ENCODE measurements at regions not wholly inside any gene's neighbourhood (a gene's known extent, or its start where the extent isn't known, plus 50 kb on each side); places are given as distances from the start of the nearest gene placed in this dataset.

DNA sequence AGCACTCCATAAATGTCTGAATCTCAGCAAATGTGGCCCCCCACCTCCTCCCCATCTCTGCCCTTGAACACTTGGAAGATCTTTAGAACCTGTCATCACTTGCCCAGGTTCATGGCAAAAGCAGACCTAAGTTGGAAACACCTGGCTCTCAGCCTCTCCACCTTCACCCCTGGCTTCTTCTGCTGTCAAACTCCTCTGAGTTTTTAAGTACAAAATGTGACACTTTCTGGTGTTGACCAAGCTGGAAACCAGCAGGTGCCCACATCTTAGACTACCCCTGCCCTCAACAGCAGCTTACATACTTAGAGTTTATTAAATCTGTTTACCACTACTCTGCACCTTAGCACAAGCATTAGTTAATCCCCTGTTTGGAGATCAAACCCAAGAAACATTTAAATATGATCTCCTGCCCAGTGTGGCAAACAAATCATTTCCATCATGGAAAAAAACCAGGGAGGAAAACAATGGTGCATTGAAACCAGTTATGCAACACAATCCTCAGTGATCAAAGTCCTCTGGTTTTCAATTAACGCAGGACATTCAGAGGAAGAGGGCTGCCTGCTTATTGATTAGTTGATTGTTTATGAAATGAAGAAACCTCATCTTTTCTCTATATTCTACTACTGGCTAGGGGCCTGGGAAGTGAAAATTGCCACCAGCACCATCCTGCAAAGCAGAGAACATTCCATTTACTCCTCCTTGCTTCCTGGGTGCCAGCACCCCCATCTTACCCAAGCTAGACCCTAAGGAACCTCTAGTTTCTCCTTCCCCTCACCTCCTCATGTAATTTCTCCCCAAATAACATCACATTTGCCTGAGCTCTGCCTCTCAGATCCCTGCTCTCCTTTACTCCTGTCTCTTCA is 139.4 kb upstream of the RAB4A start:
- Histone ChIP-seq H2BK5ac (ENCODE audit: low read length) (no peak overlapping the region), H3K27ac (ENCODE audit: low read depth, low read length) (no peak overlapping the region), H3K4me2 (ENCODE audit: low read length) (no peak overlapping the region), H2AK5ac (ENCODE audit: low read length) (no peak overlapping the region), H3K27me3 (ENCODE audit: insufficient read depth, low read length, poor library complexity) (no peaks in the 10 kb centered on the region), H3K79me1 (ENCODE audit: low read length) (no peaks in the 10 kb centered on the region), H3K4me3 (ENCODE audit: low read length) (no peak overlapping the region), H3K36me3 (ENCODE audit: control insufficient read depth, insufficient read depth, low read length) (no peaks in the 10 kb centered on the region), H3K79me2 (ENCODE audit: control insufficient read depth, insufficient read depth, low read length) (no peaks in the 10 kb centered on the region), H3K9ac (ENCODE audit: low read length) (no peak overlapping the region), H3K23ac (ENCODE audit: low read length) (no peak overlapping the region), H3K4me1 (ENCODE audit: control insufficient read depth, low read depth, low read length) (peaks cover 4% of the 10 kb centered on the region), H4K5ac (ENCODE audit: low read length) (no peak overlapping the region), H2BK120ac (ENCODE audit: low read depth, low read length) (no peak overlapping the region), H3K4ac (ENCODE audit: low read depth, low read length) (no peak overlapping the region), H3K18ac (ENCODE audit: low read length) (no peak overlapping the region), H4K8ac (ENCODE audit: low read depth, low read length) (no peak overlapping the region), H2BK15ac (replicated peaks; ENCODE audit: low read depth) (no peak overlapping the region), H3K56ac (ENCODE audit: low read length) (no peak overlapping the region)
- no peak for DNase-seq
- no CpG with 5 or more reads among the region's 1 CpG for WGBS (ENCODE audit: extremely low coverage, insufficient coverage, low lambda C conversion rate)

DNA sequence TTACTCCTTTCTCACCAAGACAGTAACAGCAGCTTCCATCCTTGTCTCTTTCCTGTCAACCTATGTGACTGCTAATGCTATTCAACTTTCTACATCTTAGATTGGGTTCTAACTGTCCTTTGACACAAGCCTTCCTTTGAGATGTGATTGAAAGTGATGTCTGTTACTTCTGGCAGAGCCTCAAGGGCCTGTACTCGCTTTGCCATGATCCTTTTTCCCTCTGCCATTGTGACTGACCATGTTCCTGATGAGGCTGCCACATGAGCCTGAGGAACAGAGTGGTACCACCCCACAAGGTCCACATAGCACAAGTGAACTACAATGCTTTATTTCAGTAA is 138.8 kb upstream of the RAB4A start:
- Histone ChIP-seq H3K79me2 (ENCODE audit: control insufficient read depth, insufficient read depth, low read length) (no peaks in the 10 kb centered on the region), H2AK5ac (ENCODE audit: low read length) (no peak overlapping the region), H4K5ac (ENCODE audit: low read length) (no peak overlapping the region), H3K27ac (ENCODE audit: low read depth, low read length) (no peak overlapping the region), H3K27me3 (ENCODE audit: insufficient read depth, low read length, poor library complexity) (no peaks in the 10 kb centered on the region), H3K79me1 (ENCODE audit: low read length) (no peaks in the 10 kb centered on the region), H2BK15ac (replicated peaks; ENCODE audit: low read depth) (no peak overlapping the region), H3K18ac (ENCODE audit: low read length) (no peak overlapping the region), H2BK5ac (ENCODE audit: low read length) (no peak overlapping the region), H4K8ac (ENCODE audit: low read depth, low read length) (no peak overlapping the region), H2BK120ac (ENCODE audit: low read depth, low read length) (no peak overlapping the region), H3K4me2 (ENCODE audit: low read length) (no peak overlapping the region), H3K4me1 (ENCODE audit: control insufficient read depth, low read depth, low read length) (peaks cover 4% of the 10 kb centered on the region), H3K9ac (ENCODE audit: low read length) (no peak overlapping the region), H3K4me3 (ENCODE audit: low read length) (no peak overlapping the region), H3K56ac (ENCODE audit: low read length) (no peak overlapping the region), H3K4ac (ENCODE audit: low read depth, low read length) (no peak overlapping the region), H3K23ac (ENCODE audit: low read length) (no peak overlapping the region), H3K36me3 (ENCODE audit: control insufficient read depth, insufficient read depth, low read length) (no peaks in the 10 kb centered on the region)
- WGBS (ENCODE audit: extremely low coverage, insufficient coverage, low lambda C conversion rate), result no CpG with 5 or more reads among the region's 1 CpG
- no peak for DNase-seq

DNA sequence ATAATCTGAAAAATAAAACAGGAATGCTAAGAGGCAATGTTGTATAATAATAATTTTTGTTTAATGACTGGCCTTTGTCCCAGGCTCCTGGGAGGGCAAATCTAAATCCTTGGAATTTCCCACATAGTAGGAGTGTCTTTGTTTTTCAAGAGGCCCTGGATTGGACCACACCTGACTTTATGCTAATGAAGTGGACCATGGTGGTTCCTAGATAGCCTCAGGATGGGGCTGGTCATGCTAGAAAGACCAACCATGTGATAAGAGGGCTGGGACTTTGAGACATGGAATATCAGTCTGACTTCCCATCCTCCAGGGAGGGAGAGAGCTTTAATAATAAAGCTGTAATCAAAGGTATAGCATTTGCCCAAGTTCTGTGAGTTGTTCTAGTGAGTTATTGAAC is 138.2 kb upstream of the RAB4A start:
- Histone ChIP-seq H3K79me1 (ENCODE audit: low read length) (no peaks in the 10 kb centered on the region), H3K9ac (ENCODE audit: low read length) (no peak overlapping the region), H3K27me3 (ENCODE audit: insufficient read depth, low read length, poor library complexity) (no peaks in the 10 kb centered on the region), H2BK5ac (ENCODE audit: low read length) (no peak overlapping the region), H3K4me1 (ENCODE audit: control insufficient read depth, low read depth, low read length) (peaks cover 4% of the 10 kb centered on the region), H3K27ac (ENCODE audit: low read depth, low read length) (no peak overlapping the region), H3K56ac (ENCODE audit: low read length) (no peak overlapping the region), H3K23ac (ENCODE audit: low read length) (no peak overlapping the region), H3K4me2 (ENCODE audit: low read length) (no peak overlapping the region), H2AK5ac (ENCODE audit: low read length) (no peak overlapping the region), H3K79me2 (ENCODE audit: control insufficient read depth, insufficient read depth, low read length) (no peaks in the 10 kb centered on the region), H3K4ac (ENCODE audit: low read depth, low read length) (no peak overlapping the region), H3K36me3 (ENCODE audit: control insufficient read depth, insufficient read depth, low read length) (no peaks in the 10 kb centered on the region), H2BK120ac (ENCODE audit: low read depth, low read length) (no peak overlapping the region), H3K4me3 (ENCODE audit: low read length) (no peak overlapping the region), H4K8ac (ENCODE audit: low read depth, low read length) (no peak overlapping the region), H2BK15ac (replicated peaks; ENCODE audit: low read depth) (no peak overlapping the region), H4K5ac (ENCODE audit: low read length) (no peak overlapping the region), H3K18ac (ENCODE audit: low read length) (no peak overlapping the region)
- no peak for DNase-seq

DNA sequence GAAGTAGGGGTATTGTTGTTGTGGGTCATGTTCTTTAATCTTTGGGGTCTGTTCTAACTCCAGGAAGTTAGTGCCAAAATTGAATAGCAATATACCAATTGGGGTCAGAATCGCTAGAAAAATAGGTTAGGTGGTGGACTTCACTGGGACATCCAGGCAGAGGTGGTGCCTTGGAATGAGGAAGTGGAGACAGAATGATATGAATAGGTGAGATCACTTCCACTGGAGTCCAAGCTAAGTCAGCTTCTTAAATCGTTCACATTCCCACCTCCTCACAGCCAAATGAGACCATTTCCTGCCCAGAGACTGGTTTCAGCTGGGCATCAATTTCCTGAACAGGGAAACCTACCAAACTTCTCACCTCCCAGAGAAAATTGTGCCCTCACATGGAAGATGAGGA is 137.8 kb upstream of the RAB4A start:
- H4K5ac ChIP-seq (ENCODE audit: low read length), result no peak overlapping the region
- WGBS (ENCODE audit: extremely low coverage, insufficient coverage, low lambda C conversion rate), result no CpG with 5 or more reads among the region's 2 CpGs
- no peak overlapping the region for H3K56ac ChIP-seq (ENCODE audit: low read length)
- no peak overlapping the region for H3K4ac ChIP-seq (ENCODE audit: low read depth, low read length)
- H3K4me1 ChIP-seq (ENCODE audit: control insufficient read depth, low read depth, low read length), result peaks cover 4% of the 10 kb centered on the region
- no peak overlapping the region for H2AK5ac ChIP-seq (ENCODE audit: low read length)
- H4K8ac ChIP-seq (ENCODE audit: low read depth, low read length), result no peak overlapping the region
- no peak overlapping the region for H2BK120ac ChIP-seq (ENCODE audit: low read depth, low read length)
- no peak overlapping the region for H3K23ac ChIP-seq (ENCODE audit: low read length)
- H3K9ac ChIP-seq (ENCODE audit: low read length), result no peak overlapping the region
- H2BK15ac ChIP-seq (replicated peaks; ENCODE audit: low read depth), result no peak overlapping the region
- H3K27ac ChIP-seq (ENCODE audit: low read depth, low read length), result no peak overlapping the region
- no peak overlapping the region for H3K4me3 ChIP-seq (ENCODE audit: low read length)
- no peaks in the 10 kb centered on the region for H3K79me2 ChIP-seq (ENCODE audit: control insufficient read depth, insufficient read depth, low read length)
- H3K36me3 ChIP-seq (ENCODE audit: control insufficient read depth, insufficient read depth, low read length), result no peaks in the 10 kb centered on the region
- H3K27me3 ChIP-seq (ENCODE audit: insufficient read depth, low read length, poor library complexity), result no peaks in the 10 kb centered on the region
- H3K4me2 ChIP-seq (ENCODE audit: low read length), result no peak overlapping the region
- no peaks in the 10 kb centered on the region for H3K79me1 ChIP-seq (ENCODE audit: low read length)
- DNase-seq, result no peak
- no peak overlapping the region for H3K18ac ChIP-seq (ENCODE audit: low read length)
- H2BK5ac ChIP-seq (ENCODE audit: low read length), result no peak overlapping the region

DNA sequence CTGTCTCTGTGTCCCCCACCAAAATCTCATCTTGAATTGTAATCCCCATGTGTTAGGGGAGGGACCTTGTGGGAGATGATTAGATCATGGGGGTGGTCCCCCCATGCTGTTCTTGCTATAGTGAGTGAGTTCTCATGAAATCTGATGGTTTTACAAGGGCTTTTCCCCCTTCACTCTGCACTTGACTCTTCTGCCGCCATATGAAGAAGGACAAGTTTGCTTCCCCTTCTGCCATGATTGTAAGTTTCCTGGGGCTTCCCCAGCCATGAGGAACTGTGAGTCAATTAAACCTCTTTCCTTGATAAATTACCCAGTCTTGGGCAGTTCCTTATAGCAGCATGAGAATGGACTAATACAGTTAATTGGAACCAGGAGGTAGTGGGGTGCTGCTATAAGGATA is 137.1 kb upstream of the RAB4A start:
- H3K27ac ChIP-seq (ENCODE audit: low read depth, low read length), result no peak overlapping the region
- H2BK5ac ChIP-seq (ENCODE audit: low read length), result no peak overlapping the region
- H3K27me3 ChIP-seq (ENCODE audit: insufficient read depth, low read length, poor library complexity), result no peaks in the 10 kb centered on the region
- no peak overlapping the region for H4K8ac ChIP-seq (ENCODE audit: low read depth, low read length)
- no peaks in the 10 kb centered on the region for H3K36me3 ChIP-seq (ENCODE audit: control insufficient read depth, insufficient read depth, low read length)
- peaks cover 4% of the 10 kb centered on the region for H3K4me1 ChIP-seq (ENCODE audit: control insufficient read depth, low read depth, low read length)
- H2AK5ac ChIP-seq (ENCODE audit: low read length), result no peak overlapping the region
- no peaks in the 10 kb centered on the region for H3K79me1 ChIP-seq (ENCODE audit: low read length)
- H3K56ac ChIP-seq (ENCODE audit: low read length), result no peak overlapping the region
- no peak overlapping the region for H4K5ac ChIP-seq (ENCODE audit: low read length)
- H3K18ac ChIP-seq (ENCODE audit: low read length), result no peak overlapping the region
- no peaks in the 10 kb centered on the region for H3K79me2 ChIP-seq (ENCODE audit: control insufficient read depth, insufficient read depth, low read length)
- H2BK120ac ChIP-seq (ENCODE audit: low read depth, low read length), result no peak overlapping the region
- no peak overlapping the region for H2BK15ac ChIP-seq (replicated peaks; ENCODE audit: low read depth)
- H3K9ac ChIP-seq (ENCODE audit: low read length), result no peak overlapping the region
- no CpG with 5 or more reads among the region's 1 CpG for WGBS (ENCODE audit: extremely low coverage, insufficient coverage, low lambda C conversion rate)
- H3K23ac ChIP-seq (ENCODE audit: low read length), result no peak overlapping the region
- no peak overlapping the region for H3K4ac ChIP-seq (ENCODE audit: low read depth, low read length)
- no peak for DNase-seq
- H3K4me3 ChIP-seq (ENCODE audit: low read length), result no peak overlapping the region
- H3K4me2 ChIP-seq (ENCODE audit: low read length), result no peak overlapping the region

All from mesendoderm (in vitro differentiated cells).